Endothelial cell of umbilical vein (primary cell): ENCODE measurements at regions not wholly inside any gene's neighbourhood (a gene's known extent, or its start where the extent isn't known, plus 50 kb on each side); places are given as distances from the start of the nearest gene placed in this dataset.

Experiments
- BruUV-seq: library from RNA; stranded (reverse); fragments of 400-500 nt; replicated peaks from 2 replicates; lab custom pipeline; 2021; lab: Mats Ljungman, UMichigan
- CTCF ChIA-PET: fragments of 300-600, 350-600 bp; sonication (Branson Sonifier 250); formaldehyde crosslinking; loops from one replicate; lab custom pipeline; 2021; ENCODE audit warnings: antibody characterized with exemption, inconsistent platforms; lab: Charles Lee
- POLR2A ChIA-PET: fragments of 300-600, 350-600 bp; sonication (Branson Sonifier 250); formaldehyde crosslinking; loops from one replicate; lab custom pipeline; 2021; ENCODE audit warnings: antibody characterized with exemption, inconsistent platforms; lab: Charles Lee
- DNase-seq: peaks from one replicate; pipeline ENCODE4 v3.0.0-alpha.2; 2011; ENCODE audit warnings: low read depth, low spot score
- FAIRE-seq: peaks from 2 replicates; lab custom pipeline; 2011; peaks lifted over from hg19 to GRCh38; lab: Jason Lieb, UNC
- H2AFZ ChIP-seq: 2 replicates; pipeline ENCODE4 v1.6.0; 2012; ENCODE audit warnings: low read depth, low read length, control low read depth, inconsistent platforms
- H3K27ac ChIP-seq: 2 replicates; pipeline ENCODE4 v1.5.1; 2011; ENCODE audit warnings: low read depth, mild to moderate bottlenecking, control low read depth, low read length, moderate library complexity; ENCODE audit not compliant: insufficient read depth
- H3K27me3 ChIP-seq, 2 experiments: 2 replicates each; pipeline versions ENCODE4 v1.6.0 to v1.6.1; 2011; ENCODE audit warnings: low read length in 2 of 2, mixed read lengths in 1 of 2; ENCODE audit not compliant: control insufficient read depth in 2 of 2, insufficient read depth in 2 of 2
- H3K36me3 ChIP-seq, 2 experiments: 2 replicates in 1 of 2; 3 replicates in 1 of 2; pipeline ENCODE4 v1.5.1; 2011; ENCODE audit warnings: low read length in 2 of 2, mild to moderate bottlenecking in 1 of 2, moderate library complexity in 1 of 2; ENCODE audit not compliant: control insufficient read depth in 2 of 2, insufficient read depth in 2 of 2; ENCODE audit errors: extremely low read depth in 1 of 2
- H3K4me1 ChIP-seq: 3 replicates; pipeline ENCODE4 v1.5.1; 2011; ENCODE audit warnings: mild to moderate bottlenecking, low read length; ENCODE audit not compliant: control insufficient read depth, insufficient read depth; ENCODE audit errors: extremely low read depth
- H3K4me2 ChIP-seq: 2 replicates; pipeline ENCODE4 v1.6.1; 2011; ENCODE audit warnings: low read length, control low read depth, mixed read lengths; ENCODE audit not compliant: insufficient read depth
- H3K4me3 ChIP-seq, 3 experiments: fragments of 200-600 bp in 1 of 3; sonication (generic), shearing (Covaris generic) in 1 of 3; replicated peaks in 1 of 3; 2 replicates each; pipeline ENCODE4 v1.5.1; 2011 to 2016; ENCODE audit warnings: control low read depth in 3 of 3, low read length in 3 of 3, mild to moderate bottlenecking in 2 of 3, inconsistent platforms in 1 of 3, low read depth in 1 of 3, moderate library complexity in 1 of 3; ENCODE audit not compliant: insufficient read depth in 1 of 3
- H3K79me2 ChIP-seq: 2 replicates; pipeline ENCODE4 v1.6.0; 2012; ENCODE audit warnings: low read length, inconsistent platforms; ENCODE audit not compliant: control insufficient read depth, insufficient read depth
- H3K9ac ChIP-seq: replicated peaks from 2 replicates; pipeline ENCODE3; 2011; ENCODE audit warnings: low read length, control low read depth; ENCODE audit not compliant: insufficient read depth; ENCODE audit errors: extremely low read depth
- H3K9me1 ChIP-seq: replicated peaks from 3 replicates; pipeline ENCODE4 v1.6.0; 2011; ENCODE audit warnings: mild to moderate bottlenecking, low read length; ENCODE audit not compliant: control insufficient read depth, insufficient read depth; ENCODE audit errors: extremely low read depth
- H3K9me3 ChIP-seq: replicated peaks from 2 replicates; pipeline ENCODE4 v1.5.1; 2012; ENCODE audit warnings: low read length, inconsistent platforms; ENCODE audit not compliant: control insufficient read depth, insufficient read depth
- H4K20me1 ChIP-seq: replicated peaks from 2 replicates; pipeline ENCODE3; 2011; ENCODE audit warnings: mild to moderate bottlenecking, low read length; ENCODE audit not compliant: control insufficient read depth, insufficient read depth; ENCODE audit errors: extremely low read depth
- CTCF ChIP-seq, 2 donors: IDR thresholded peaks; 1 replicate in 1 of 2; 2 replicates in 1 of 2; pipeline ENCODE4 v1.5.1; 2011; ENCODE audit warnings: low read length in 2 of 2, mild to moderate bottlenecking in 2 of 2, moderate library complexity in 2 of 2, control low read depth in 1 of 2, inconsistent platforms in 1 of 2, low read depth in 1 of 2; ENCODE audit not compliant: insufficient read depth in 1 of 2; ENCODE audit errors: extremely low read depth in 1 of 2
- EZH2 ChIP-seq: IDR thresholded peaks from 2 replicates; pipeline ENCODE4 v1.6.1; 2012; ENCODE audit warnings: borderline replicate concordance, low read depth, mild to moderate bottlenecking, moderate library complexity, low read length, inconsistent platforms; ENCODE audit not compliant: severe bottlenecking
- FOS ChIP-seq: IDR thresholded peaks from 2 replicates; pipeline ENCODE4 v1.6.1; 2011; ENCODE audit warnings: mild to moderate bottlenecking, low read length, moderate library complexity, borderline replicate concordance; ENCODE audit not compliant: insufficient read depth
- GATA2 ChIP-seq: IDR thresholded peaks from 2 replicates; pipeline ENCODE4 v1.7.0; 2011; ENCODE audit warnings: low read depth, mild to moderate bottlenecking, moderate library complexity, mixed read lengths, low read length; ENCODE audit not compliant: insufficient read length, insufficient read depth
- JUN ChIP-seq: IDR thresholded peaks from 2 replicates; pipeline ENCODE4 v1.6.1; 2011; ENCODE audit warnings: borderline replicate concordance, low read depth; ENCODE audit not compliant: insufficient read length, insufficient read depth
- MAX ChIP-seq: IDR thresholded peaks from 2 replicates; pipeline ENCODE4 v1.6.1; 2011; ENCODE audit not compliant: insufficient read depth, insufficient read length
- MYC ChIP-seq: IDR thresholded peaks from one replicate; pipeline ENCODE4 v1.6.1; 2011; ENCODE audit warnings: mild to moderate bottlenecking, low read depth, low read length
- POLR2A ChIP-seq: IDR thresholded peaks from 2 replicates; pipeline ENCODE4 v1.6.1; 2012; ENCODE audit warnings: low read depth, mild to moderate bottlenecking, control low read depth, low read length
- POLR2AphosphoS5 ChIP-seq: IDR thresholded peaks from 2 replicates; pipeline ENCODE4 v1.6.1; 2012; ENCODE audit warnings: low read depth, mild to moderate bottlenecking, control low read depth, low read length, moderate library complexity; ENCODE audit not compliant: insufficient read depth
- dilution Hi-C: fragments of 300-500 bp; cut with MboI; formaldehyde crosslinking; loops from one replicate; pipeline ENCODE4 v1.15.0; 2019; ENCODE audit warnings: low sequenced_read_pairs; ENCODE audit not compliant: extremely low pct_ligation_motif_present
- intact Hi-C: fragments of 100-400 bp; cut with micrococcal nuclease; formaldehyde crosslinking; loops from one replicate; pipeline ENCODE4 v1.10.0; 2022

- dilution Hi-C loops = no loop called here
- no peak overlapping the region for H3K4me3 ChIP-seq
These were observed 488.9 kb downstream of the ISL1 start for GRCh38 chr5:51872144-51872543.

More at GRCh38 chr5:51872144-51872543, 488.9 kb downstream of the ISL1 start:
- H2AFZ ChIP-seq = no peak overlapping the region
- no peak overlapping the region for H3K27ac ChIP-seq
- intact Hi-C loops = no loop called here
- no peaks in the 10 kb centered on the region for H3K36me3 ChIP-seq
- no peaks in the 10 kb centered on the region for H3K4me1 ChIP-seq
- no peaks in the 10 kb centered on the region for H4K20me1 ChIP-seq
- no peaks in the 10 kb centered on the region for H3K79me2 ChIP-seq
- FAIRE-seq (no peak), DNase-seq (no peak)
- H3K9me3 ChIP-seq = no peaks in the 10 kb centered on the region
- H3K27me3 ChIP-seq = no peaks in the 10 kb centered on the region
- no peak overlapping the region for H3K9ac ChIP-seq
- TF ChIP-seq GATA2 (no peak), MYC (no peak), FOS (no peak), POLR2AphosphoS5 (no peak), MAX (no peak), EZH2 (no peak), CTCF (IDR thresholded peaks at IDR 0.05; ENCODE audit: extremely low read depth in 1 of 2, insufficient read depth in 1 of 2, low read depth in 1 of 2, low read length in 2 of 2) (no peak), POLR2A (no peak), JUN (no peak)
- ChIA-PET POLR2A (no interaction called here), CTCF (no interaction called here)
- H3K4me2 ChIP-seq = no peak overlapping the region
- BruUV-seq = no TSS peak
- no peaks in the 10 kb centered on the region for H3K9me1 ChIP-seq
